PC-3 (cell line): ENCODE measurements at regions not wholly inside any gene's neighbourhood (a gene's known extent, or its start where the extent isn't known, plus 50 kb on each side); places are given as distances from the start of the nearest gene placed in this dataset.

ENCODE experiments used
- CTCF ChIP-seq: fragments of 300-600 bp; sonication (generic); conservative IDR thresholded peaks from 2 replicates; pipeline ENCODE4 v1.5.1; 2017; ENCODE audit warnings: antibody characterized with exemption, low read depth, mild to moderate bottlenecking, low read length
- EZH2phosphoT487 ChIP-seq: fragments of 300-600 bp; sonication (generic); IDR thresholded peaks from 2 replicates; pipeline ENCODE4 v1.6.1; 2018; ENCODE audit warnings: mild to moderate bottlenecking, antibody characterized with exemption, low read length, borderline replicate concordance

DNA sequence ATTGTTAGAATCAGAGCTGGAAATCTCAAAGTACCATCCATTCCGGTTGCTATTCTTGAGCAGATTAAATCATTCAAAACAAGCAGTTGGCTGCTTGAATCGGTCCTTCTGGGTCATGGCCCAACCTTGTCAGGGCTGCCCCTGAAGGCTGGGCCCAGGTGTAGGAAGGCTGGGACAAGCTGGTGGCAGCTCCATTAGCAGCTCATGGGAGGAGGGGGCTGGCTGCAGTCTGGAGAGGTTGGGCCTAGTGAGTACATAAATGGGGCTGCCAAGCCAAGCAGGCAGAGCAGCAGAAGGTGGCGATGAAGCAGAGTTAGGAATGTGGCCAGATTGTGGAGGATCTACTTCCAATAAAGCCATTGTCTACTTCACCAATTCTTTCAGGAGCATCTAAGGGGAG is 81.4 kb downstream of the ADCYAP1 start:
- TF ChIP-seq CTCF (no peak), EZH2phosphoT487 (no peak)
